ENCODE measurements at regions not wholly inside any gene's neighbourhood (a gene's known extent, or its start where the extent isn't known, plus 50 kb on each side); places are given as distances from the start of the nearest gene placed in this dataset.
"Not testable (repeated sequence)": the region's sequence is repeated elsewhere in the genome, so short reads cannot be mapped to it uniquely, and the experiment has no call there.

DNA sequence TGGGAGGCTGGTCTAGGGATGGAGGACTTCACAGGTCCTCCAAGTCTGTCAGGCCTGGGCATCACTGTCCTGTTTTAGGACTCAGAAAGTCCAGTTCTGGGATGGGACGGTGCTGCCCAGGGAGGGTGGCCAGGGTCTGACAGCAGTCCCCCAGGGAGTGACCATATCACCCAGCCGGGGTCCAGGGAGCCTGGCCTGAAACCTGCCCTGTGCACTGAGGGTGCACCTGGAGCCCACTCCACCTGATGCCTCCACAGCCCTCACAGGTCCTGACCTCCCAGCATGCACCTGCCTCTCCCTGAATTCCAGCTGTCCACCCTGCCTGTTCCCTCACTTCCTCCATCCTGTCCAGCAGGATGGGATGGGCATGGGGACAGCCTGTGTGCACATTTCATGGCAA lies 592.8 kb downstream of the CWH43 start:
- TF ChIP-seq, protein P1, sequence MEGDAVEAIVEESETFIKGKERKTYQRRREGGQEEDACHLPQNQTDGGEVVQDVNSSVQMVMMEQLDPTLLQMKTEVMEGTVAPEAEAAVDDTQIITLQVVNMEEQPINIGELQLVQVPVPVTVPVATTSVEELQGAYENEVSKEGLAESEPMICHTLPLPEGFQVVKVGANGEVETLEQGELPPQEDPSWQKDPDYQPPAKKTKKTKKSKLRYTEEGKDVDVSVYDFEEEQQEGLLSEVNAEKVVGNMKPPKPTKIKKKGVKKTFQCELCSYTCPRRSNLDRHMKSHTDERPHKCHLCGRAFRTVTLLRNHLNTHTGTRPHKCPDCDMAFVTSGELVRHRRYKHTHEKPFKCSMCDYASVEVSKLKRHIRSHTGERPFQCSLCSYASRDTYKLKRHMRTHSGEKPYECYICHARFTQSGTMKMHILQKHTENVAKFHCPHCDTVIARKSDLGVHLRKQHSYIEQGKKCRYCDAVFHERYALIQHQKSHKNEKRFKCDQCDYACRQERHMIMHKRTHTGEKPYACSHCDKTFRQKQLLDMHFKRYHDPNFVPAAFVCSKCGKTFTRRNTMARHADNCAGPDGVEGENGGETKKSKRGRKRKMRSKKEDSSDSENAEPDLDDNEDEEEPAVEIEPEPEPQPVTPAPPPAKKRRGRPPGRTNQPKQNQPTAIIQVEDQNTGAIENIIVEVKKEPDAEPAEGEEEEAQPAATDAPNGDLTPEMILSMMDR (IDR thresholded peaks at IDR 0.05 in 8 of 11, conservative IDR thresholded peaks at IDR 0.05 in 3 of 11), result not testable (repeated sequence)
- TF ChIP-seq POLR2A, POLR2AphosphoS5 (IDR thresholded peaks at IDR 0.05): not testable (repeated sequence)

Measured in spleen (tissue), 7 donors.